ENCODE measurements at regions not wholly inside any gene's neighbourhood (a gene's known extent, or its start where the extent isn't known, plus 50 kb on each side); places are given as distances from the start of the nearest gene placed in this dataset.

DNA sequence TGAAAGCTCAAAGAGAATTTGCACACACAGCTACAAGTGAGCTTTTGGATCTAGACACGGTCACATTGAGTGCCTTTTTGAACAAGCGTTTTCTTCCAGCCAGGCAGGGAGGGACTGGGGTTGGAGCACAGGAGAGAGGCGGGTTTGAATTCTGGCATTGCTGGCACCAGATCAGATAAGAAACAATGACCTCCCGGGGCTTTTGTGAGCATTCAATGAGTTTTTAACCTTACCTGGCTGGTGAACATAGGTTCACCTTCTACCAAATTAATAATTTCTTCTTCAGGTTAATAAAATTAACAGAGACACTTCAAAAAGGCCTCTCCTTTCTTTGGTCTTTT lies 312.9 kb upstream of the MSX2 start:
- TF ChIP-seq BACH2 (CRISPR knock-in tag; IDR thresholded peaks at IDR 0.05; ENCODE audit: borderline replicate concordance): no peak
- TF ChIP-seq ZNF70 (CRISPR knock-in tag; IDR thresholded peaks at IDR 0.05): no peak
- TF ChIP-seq OSR1 (CRISPR knock-in tag; IDR thresholded peaks at IDR 0.05): no peak
- TF ChIP-seq ZFP30 (CRISPR knock-in tag; IDR thresholded peaks at IDR 0.05): no peak
- TF ChIP-seq TCF4 (CRISPR knock-in tag; IDR thresholded peaks at IDR 0.05; ENCODE audit: borderline replicate concordance): no peak
- no peak for TF ChIP-seq ARNTL (CRISPR knock-in tag; IDR thresholded peaks at IDR 0.05; ENCODE audit: borderline replicate concordance, low read depth)
- TF ChIP-seq ISL1 (CRISPR knock-in tag; IDR thresholded peaks at IDR 0.05): no peak
- no peak for TF ChIP-seq RARB (CRISPR knock-in tag; IDR thresholded peaks at IDR 0.05)
- TF ChIP-seq, protein P1, sequence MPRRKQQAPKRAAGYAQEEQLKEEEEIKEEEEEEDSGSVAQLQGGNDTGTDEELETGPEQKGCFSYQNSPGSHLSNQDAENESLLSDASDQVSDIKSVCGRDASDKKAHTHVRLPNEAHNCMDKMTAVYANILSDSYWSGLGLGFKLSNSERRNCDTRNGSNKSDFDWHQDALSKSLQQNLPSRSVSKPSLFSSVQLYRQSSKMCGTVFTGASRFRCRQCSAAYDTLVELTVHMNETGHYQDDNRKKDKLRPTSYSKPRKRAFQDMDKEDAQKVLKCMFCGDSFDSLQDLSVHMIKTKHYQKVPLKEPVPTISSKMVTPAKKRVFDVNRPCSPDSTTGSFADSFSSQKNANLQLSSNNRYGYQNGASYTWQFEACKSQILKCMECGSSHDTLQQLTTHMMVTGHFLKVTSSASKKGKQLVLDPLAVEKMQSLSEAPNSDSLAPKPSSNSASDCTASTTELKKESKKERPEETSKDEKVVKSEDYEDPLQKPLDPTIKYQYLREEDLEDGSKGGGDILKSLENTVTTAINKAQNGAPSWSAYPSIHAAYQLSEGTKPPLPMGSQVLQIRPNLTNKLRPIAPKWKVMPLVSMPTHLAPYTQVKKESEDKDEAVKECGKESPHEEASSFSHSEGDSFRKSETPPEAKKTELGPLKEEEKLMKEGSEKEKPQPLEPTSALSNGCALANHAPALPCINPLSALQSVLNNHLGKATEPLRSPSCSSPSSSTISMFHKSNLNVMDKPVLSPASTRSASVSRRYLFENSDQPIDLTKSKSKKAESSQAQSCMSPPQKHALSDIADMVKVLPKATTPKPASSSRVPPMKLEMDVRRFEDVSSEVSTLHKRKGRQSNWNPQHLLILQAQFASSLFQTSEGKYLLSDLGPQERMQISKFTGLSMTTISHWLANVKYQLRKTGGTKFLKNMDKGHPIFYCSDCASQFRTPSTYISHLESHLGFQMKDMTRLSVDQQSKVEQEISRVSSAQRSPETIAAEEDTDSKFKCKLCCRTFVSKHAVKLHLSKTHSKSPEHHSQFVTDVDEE (CRISPR knock-in tag; IDR thresholded peaks at IDR 0.05): no peak
- TF ChIP-seq SNAI2 (CRISPR knock-in tag; IDR thresholded peaks at IDR 0.05): no peak
- TF ChIP-seq, protein P2, sequence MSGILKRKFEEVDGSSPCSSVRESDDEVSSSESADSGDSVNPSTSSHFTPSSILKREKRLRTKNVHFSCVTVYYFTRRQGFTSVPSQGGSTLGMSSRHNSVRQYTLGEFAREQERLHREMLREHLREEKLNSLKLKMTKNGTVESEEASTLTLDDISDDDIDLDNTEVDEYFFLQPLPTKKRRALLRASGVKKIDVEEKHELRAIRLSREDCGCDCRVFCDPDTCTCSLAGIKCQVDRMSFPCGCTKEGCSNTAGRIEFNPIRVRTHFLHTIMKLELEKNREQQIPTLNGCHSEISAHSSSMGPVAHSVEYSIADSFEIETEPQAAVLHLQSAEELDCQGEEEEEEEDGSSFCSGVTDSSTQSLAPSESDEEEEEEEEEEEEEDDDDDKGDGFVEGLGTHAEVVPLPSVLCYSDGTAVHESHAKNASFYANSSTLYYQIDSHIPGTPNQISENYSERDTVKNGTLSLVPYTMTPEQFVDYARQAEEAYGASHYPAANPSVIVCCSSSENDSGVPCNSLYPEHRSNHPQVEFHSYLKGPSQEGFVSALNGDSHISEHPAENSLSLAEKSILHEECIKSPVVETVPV (CRISPR knock-in tag; IDR thresholded peaks at IDR 0.05): no peak
- TF ChIP-seq, protein P3, sequence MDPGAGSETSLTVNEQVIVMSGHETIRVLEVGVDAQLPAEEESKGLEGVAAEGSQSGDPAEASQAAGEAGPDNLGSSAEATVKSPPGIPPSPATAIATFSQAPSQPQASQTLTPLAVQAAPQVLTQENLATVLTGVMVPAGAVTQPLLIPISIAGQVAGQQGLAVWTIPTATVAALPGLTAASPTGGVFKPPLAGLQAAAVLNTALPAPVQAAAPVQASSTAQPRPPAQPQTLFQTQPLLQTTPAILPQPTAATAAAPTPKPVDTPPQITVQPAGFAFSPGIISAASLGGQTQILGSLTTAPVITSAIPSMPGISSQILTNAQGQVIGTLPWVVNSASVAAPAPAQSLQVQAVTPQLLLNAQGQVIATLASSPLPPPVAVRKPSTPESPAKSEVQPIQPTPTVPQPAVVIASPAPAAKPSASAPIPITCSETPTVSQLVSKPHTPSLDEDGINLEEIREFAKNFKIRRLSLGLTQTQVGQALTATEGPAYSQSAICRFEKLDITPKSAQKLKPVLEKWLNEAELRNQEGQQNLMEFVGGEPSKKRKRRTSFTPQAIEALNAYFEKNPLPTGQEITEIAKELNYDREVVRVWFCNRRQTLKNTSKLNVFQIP (CRISPR knock-in tag; IDR thresholded peaks at IDR 0.05; ENCODE audit: borderline replicate concordance, low read depth): no peak
- no peak for TF ChIP-seq ZFP3 (CRISPR knock-in tag; IDR thresholded peaks at IDR 0.05)

Data from SK-N-SH treated with all-trans-retinoic acid at 6 μM for 48 hours (cell line).